ENCODE measurements at regions not wholly inside any gene's neighbourhood (a gene's known extent, or its start where the extent isn't known, plus 50 kb on each side); places are given as distances from the start of the nearest gene placed in this dataset.
A peak's percentile ranks its signal among the peaks of the same experiment; 100 is the strongest.

DNA sequence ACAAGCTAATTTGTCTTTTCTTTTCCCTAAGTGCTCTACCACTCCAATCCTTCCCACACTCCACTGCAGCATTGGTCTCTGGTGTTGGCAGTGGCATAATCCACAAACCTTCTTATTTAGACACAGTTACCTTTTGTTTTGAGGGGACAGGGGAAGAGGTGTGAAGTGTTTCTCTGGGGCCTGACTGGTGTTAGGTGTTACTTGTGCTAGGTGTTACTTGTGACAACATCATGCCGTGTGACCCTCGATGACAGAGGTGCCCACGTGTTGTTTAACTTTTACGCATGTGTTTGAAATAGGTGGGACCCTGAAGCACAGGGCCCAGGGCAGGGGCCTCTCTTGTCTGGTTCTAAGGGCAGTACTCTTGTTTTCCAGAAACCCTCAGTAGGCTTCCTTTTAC, 70.5 kb upstream of the SPRY4 start:
- no peak overlapping the region for H3K4me3 ChIP-seq (ENCODE audit: low read length)
- TF ChIP-seq, protein P1, sequence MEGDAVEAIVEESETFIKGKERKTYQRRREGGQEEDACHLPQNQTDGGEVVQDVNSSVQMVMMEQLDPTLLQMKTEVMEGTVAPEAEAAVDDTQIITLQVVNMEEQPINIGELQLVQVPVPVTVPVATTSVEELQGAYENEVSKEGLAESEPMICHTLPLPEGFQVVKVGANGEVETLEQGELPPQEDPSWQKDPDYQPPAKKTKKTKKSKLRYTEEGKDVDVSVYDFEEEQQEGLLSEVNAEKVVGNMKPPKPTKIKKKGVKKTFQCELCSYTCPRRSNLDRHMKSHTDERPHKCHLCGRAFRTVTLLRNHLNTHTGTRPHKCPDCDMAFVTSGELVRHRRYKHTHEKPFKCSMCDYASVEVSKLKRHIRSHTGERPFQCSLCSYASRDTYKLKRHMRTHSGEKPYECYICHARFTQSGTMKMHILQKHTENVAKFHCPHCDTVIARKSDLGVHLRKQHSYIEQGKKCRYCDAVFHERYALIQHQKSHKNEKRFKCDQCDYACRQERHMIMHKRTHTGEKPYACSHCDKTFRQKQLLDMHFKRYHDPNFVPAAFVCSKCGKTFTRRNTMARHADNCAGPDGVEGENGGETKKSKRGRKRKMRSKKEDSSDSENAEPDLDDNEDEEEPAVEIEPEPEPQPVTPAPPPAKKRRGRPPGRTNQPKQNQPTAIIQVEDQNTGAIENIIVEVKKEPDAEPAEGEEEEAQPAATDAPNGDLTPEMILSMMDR (conservative IDR thresholded peaks at IDR 0.05; ENCODE audit: low read depth, low read length), result no peak
- DNase-seq (ENCODE audit: low read depth), result no peak

DNA sequence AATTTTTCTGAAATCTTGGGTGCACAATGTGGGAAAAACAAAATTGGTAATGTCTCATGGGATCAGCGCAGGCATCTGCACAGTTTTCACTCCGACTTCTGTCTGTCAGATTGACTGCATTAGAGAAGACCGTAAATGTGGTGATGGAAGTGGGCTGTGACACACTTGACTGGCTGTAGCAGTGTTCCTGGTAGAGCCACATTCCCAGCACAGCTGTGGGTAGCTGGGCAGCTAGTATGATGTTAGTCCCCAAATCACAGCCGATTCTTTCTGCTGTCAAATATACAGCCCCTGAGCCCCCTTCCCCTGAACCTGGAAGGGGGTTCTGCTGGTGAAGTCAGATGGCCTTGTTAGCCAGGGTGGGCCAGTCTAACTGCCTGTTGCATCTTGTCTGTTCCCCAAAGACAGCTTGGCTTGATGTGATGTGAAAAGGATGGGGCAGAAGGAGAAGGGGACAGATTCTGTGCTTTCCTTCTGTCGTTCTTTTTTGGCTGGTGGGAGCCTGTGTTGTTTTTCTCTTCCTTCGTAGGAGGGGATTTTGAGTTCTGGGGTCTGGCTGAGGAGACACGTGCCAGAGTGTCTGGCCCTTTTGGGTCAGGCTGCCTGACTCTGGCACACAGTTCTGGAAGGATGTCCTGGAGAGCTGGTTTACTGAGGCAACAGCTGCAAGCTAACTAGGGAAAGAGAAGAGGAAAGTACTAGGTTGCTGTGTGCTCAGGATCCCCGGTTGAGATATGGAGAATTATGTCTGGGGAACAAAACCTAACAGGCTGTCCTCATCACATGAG, 66.4 kb upstream of the SPRY4 start:
- TF ChIP-seq, protein P1 (conservative IDR thresholded peaks at IDR 0.05; ENCODE audit: low read depth, low read length), result no peak
- no peak for DNase-seq (ENCODE audit: low read depth)
- H3K4me3 ChIP-seq (ENCODE audit: low read length), result no peak overlapping the region

DNA sequence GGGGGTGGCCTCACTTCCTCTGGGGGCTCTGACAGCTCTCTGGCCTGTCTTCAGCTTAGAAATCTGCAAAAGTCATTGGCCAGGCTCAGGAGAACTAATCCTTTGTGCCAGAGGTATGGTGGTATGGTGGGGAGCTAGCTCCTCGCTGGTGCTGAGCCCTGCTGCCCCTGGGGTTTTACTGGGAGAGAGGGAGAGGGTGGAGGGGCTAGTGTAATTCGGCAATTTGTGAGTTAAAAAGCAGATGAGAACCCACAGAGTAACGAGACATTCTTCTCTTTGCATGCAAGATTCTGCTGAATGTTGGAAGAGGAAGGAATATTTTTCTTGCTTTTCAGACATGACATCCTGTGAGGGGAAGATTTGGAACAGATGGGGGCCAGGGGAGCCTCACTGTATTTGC, 65.5 kb upstream of the SPRY4 start:
- TF ChIP-seq, protein P1 (conservative IDR thresholded peaks at IDR 0.05; ENCODE audit: low read depth, low read length), result no peak
- DNase-seq (ENCODE audit: low read depth), result no peak
- H3K4me3 ChIP-seq (ENCODE audit: low read length), result no peak overlapping the region

DNA sequence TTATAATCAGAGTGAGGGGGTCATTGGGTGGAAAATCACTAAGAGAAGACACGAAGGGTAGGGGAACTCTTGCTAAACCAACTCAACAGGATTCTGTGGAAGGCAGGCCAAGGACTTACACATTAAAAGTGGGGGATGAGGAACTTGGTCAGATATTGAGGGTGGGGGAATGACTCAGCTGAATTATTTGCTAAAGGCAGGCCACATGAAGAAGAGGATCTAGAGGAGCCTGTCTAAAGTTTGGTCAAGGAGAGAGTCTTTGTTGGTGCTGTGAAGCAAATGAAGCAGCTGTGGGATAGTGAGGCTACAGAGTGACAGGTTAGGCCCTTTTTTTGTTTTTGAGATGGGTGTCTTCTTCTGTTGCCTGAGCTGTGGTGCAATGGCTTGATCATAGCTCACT, 63.9 kb upstream of the SPRY4 start:
- no peak for DNase-seq (ENCODE audit: low read depth)
- no peak overlapping the region for H3K4me3 ChIP-seq (ENCODE audit: low read length)
- TF ChIP-seq, protein P1 (conservative IDR thresholded peaks at IDR 0.05; ENCODE audit: low read depth, low read length), result no peak

DNA sequence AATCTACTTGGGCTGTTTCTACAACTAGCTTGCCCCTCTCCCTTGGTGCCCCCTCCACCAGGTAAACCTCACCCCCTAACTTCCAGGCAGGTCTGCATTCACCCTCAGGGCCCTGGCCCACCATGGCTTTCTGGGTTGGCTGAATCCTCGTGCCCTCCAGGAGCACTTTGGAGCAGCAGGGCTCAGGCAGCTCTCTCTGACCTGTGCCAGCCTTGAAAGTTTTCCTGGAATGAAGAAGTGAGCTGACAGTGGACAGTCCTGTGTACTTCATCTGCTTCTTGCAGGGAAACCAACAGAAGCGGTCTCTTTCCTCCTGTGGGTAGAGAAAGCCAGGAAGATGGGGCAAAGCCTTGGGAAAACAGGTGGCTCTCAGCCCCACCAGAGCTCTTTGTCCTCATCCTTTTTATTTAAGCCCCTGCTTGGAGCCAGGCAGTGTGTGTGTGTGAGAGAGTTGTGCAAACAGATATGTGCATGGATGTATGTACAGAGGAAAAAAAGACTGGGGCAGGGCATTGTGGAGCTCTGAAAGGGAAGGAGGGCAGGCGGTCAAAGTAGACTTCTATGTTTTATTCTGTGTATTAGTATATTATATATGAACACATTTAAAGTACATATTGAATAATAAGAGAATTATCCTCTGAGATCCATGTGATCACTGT, 62.3 kb upstream of the SPRY4 start:
- DNase-seq (ENCODE audit: low read depth), result no peak
- TF ChIP-seq, protein P1 (conservative IDR thresholded peaks at IDR 0.05; ENCODE audit: low read depth, low read length), result no peak
- H3K4me3 ChIP-seq (ENCODE audit: low read length), result no peak overlapping the region

DNA sequence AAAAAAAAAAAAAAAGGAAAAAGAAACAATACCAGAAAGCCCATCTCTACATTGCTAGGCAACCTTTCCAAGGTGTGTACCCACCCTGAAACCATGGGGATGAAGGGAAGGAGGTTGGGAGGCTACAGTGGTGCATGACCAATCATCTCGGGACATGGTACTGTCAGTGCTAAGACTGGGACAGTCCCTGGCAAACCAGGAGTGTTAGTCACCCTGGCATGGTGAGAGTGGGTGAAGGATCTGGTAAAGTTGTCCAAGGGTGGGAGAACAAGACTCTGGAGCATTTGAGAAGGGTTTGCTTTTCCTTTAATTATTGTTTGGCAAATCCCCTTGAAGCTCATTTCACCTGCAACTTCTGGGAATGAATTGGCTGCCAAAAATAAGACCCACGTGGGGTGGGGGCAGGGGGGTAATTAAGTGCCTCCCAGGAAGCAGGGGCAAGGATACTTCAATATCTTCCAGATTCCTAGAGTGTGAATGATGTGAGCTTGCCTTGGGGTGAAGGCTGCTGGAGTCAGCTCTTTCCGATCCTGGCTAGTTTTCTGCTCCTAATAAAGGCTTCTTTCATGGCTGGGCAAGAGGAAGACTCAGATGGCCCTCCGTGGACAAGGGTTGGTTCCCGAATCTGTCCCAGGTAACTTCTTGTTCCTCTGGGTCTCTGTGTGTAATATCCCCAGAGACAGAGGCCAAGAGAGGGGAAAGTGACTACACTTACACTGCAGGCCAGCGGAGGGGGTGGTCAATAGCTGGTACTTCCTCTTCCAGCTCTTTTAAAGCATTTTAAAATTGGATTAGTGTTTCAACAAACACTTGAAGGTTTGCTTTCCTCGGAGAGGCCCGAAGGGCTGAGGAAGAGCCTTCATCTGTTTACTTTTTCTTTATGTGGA, 61.6 kb upstream of the SPRY4 start:
- TF ChIP-seq, protein P1 (conservative IDR thresholded peaks at IDR 0.05; ENCODE audit: low read depth, low read length), result peak; percentile 18
- no peak for DNase-seq (ENCODE audit: low read depth)
- H3K4me3 ChIP-seq (ENCODE audit: low read length), result no peak overlapping the region

Measured in retinal pigment epithelial cell (primary cell).